Right lobe of liver (tissue), 6 donors: ENCODE measurements at regions not wholly inside any gene's neighbourhood (a gene's known extent, or its start where the extent isn't known, plus 50 kb on each side); places are given as distances from the start of the nearest gene placed in this dataset.

Experiments
- ATAC-seq, 4 donors: fragments of 200-7000 bp; cut with Tn5 transposase; one replicate each; pipeline ENCODE4 v1.9.1; 2020; ENCODE audit warnings: mild to moderate bottlenecking in 4 of 4, moderate library complexity in 4 of 4
- DNase-seq, 3 donors: peaks; one replicate each; pipeline ENCODE4 v3.0.0-alpha.2; 2020
- H3K27ac ChIP-seq, 3 donors: fragments of 200-600 bp; one replicate each; pipeline ENCODE4 v1.8.0; 2022
- H3K27me3 ChIP-seq, 2 donors: fragments of 200-600 bp; one replicate each; pipeline ENCODE4 v1.8.0; 2022
- H3K36me3 ChIP-seq, 4 donors: fragments of 200-600 bp; sonication (generic) in 1 of 4; one replicate each; pipeline versions ENCODE4 v1.5.1 to v1.8.0; 2017 to 2022; ENCODE audit warnings: control low read depth in 1 of 4
- H3K4me1 ChIP-seq, 4 donors: fragments of 200-600 bp; sonication (generic) in 1 of 4; one replicate each; pipeline versions ENCODE4 v1.5.1 to v1.8.0; 2017 to 2022; ENCODE audit warnings: control low read depth in 1 of 4
- H3K4me3 ChIP-seq, 3 donors: fragments of 200-600 bp; one replicate each; pipeline ENCODE4 v1.8.0; 2022
- H3K9me3 ChIP-seq, 4 donors: fragments of 200-600 bp; sonication (generic) in 1 of 4; one replicate each; pipeline versions ENCODE4 v1.5.1 to v1.8.0; 2017 to 2022; ENCODE audit warnings: control low read depth in 1 of 4
- CTCF ChIP-seq, 4 donors: fragments of 200-600 bp in 3 of 4; fragments of 450-650 bp in 1 of 4; IDR thresholded peaks; one replicate each; pipeline versions ENCODE4 v1.5.1 to v1.8.0; 2016 to 2022; ENCODE audit warnings: antibody characterized with exemption in 4 of 4, mild to moderate bottlenecking in 2 of 4
- POLR2A ChIP-seq: fragments of 450-650 bp; IDR thresholded peaks from one replicate; pipeline ENCODE4 v1.6.1; 2017; ENCODE audit warnings: antibody characterized with exemption, mild to moderate bottlenecking
- WGBS: methylation state at CpG from one replicate; pipeline ENCODE4 v1.1.6; 2018; ENCODE audit warnings: low coverage, low lambda C conversion rate; ENCODE audit not compliant: insufficient coverage; ENCODE audit errors: missing lambda C conversion rate; 5-methylcytosine and 5-hydroxymethylcytosine counted together
- intact Hi-C, 2 donors: fragments of 100-400 bp; cut with DNase I; formaldehyde crosslinking; loops; one replicate each; pipeline versions ENCODE4 v1.11.2 to v1.14.1; 2022
- donor health status: DM: no; HTN: yes; CAD: no.
- donor health status: DM: no; HTN: no; CAD: no.
- donor health status: DM: no; HTN: no; CAD: no.
- donor health status: DM: no; HTN: yes; CAD: no.
- donor health status: DM: no; HTN: yes; CAD: no.

DNA sequence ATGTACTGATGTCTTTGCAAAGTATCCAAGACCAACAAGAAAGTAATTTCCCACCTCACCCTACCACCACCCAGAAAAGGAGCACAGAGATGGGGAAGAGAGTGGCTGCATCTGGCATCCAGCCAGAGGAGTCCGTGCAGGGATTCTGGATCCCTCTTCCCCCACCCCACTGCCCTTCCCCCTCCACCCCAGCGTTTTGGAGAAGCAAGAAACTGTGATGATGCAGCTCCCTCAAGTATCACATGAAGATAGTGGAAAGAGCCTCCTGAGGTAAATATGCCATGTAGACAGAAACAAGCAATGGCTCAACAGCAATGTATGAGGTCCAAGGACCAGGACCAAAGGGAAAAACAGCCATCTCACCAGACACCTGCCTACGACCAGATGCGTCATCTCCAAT lies 153.8 kb downstream of the DEPDC1B start:
- Histone ChIP-seq H3K4me3 (no peak overlapping the region), H3K27me3 (no peaks in the 10 kb centered on the region), H3K4me1 (no peaks in the 10 kb centered on the region), H3K9me3 (no peaks in the 10 kb centered on the region), H3K36me3 (no peaks in the 10 kb centered on the region), H3K27ac (no peak overlapping the region)
- TF ChIP-seq POLR2A (no peak), CTCF (IDR thresholded peaks at IDR 0.05) (no peak)
- ATAC-seq (no peak), DNase-seq (no peak)
- intact Hi-C loops = no loop called here
- WGBS = 45% methylated on average over 4 of the region's 4 CpGs

GRCh38 chr5:60545551-60545950 lies 154.4 kb downstream of the DEPDC1B start:
- intact Hi-C loops = no loop called here
- DNase-seq (no peak), ATAC-seq (no peak)
- H3K36me3 ChIP-seq = no peaks in the 10 kb centered on the region
- 47% methylated on average over 3 of the region's 3 CpGs for WGBS
- no peaks in the 10 kb centered on the region for H3K4me1 ChIP-seq
- no peaks in the 10 kb centered on the region for H3K9me3 ChIP-seq
- H3K4me3 ChIP-seq = no peak overlapping the region
- H3K27me3 ChIP-seq = no peaks in the 10 kb centered on the region
- no peak for TF ChIP-seq POLR2A
- TF ChIP-seq CTCF (IDR thresholded peaks at IDR 0.05) = no peak
- H3K27ac ChIP-seq = no peak overlapping the region

- no peak for DNase-seq
- Histone ChIP-seq H3K4me1 (no peaks in the 10 kb centered on the region), H3K9me3 (no peaks in the 10 kb centered on the region), H3K4me3 (no peak overlapping the region), H3K27ac (no peak overlapping the region), H3K36me3 (no peaks in the 10 kb centered on the region), H3K27me3 (no peaks in the 10 kb centered on the region)
- TF ChIP-seq CTCF (IDR thresholded peaks at IDR 0.05) = no peak
- TF ChIP-seq POLR2A = no peak
- ATAC-seq = no peak
- intact Hi-C loops = no loop called here
- 64% methylated on average over 2 of the region's 2 CpGs for WGBS
These were observed 155.8 kb downstream of the DEPDC1B start for GRCh38 chr5:60544142-60544541.

DNA sequence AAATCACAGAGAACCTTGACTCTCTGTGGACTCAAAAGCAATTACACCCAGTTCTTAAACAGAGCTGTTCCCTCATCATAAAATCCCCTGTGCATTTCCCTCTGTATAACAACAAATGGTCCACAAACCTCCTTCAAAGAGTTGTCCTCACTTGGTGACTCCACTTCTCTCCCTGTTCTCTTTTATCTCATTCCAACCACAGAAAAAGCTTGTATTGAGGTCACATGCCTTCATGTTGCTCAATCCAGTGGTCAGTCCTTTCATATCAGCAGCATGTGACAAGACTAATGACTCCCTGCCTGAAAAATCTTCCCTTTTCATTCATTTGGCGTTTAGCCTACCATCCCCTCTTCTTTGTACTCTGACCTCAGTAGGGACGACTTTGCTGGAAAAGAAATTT lies 158.0 kb downstream of the DEPDC1B start:
- 15% methylated on average over 2 of the region's 2 CpGs for WGBS
- H3K36me3 ChIP-seq = no peaks in the 10 kb centered on the region
- peak in 1 of 4 donors; percentile 31 for ATAC-seq
- DNase-seq = no peak
- no peak overlapping the region for H3K4me3 ChIP-seq
- H3K27me3 ChIP-seq = no peaks in the 10 kb centered on the region
- no peaks in the 10 kb centered on the region for H3K9me3 ChIP-seq
- H3K27ac ChIP-seq = no peak overlapping the region
- H3K4me1 ChIP-seq = no peaks in the 10 kb centered on the region
- intact Hi-C loops = no loop called here
- TF ChIP-seq POLR2A (no peak), CTCF (IDR thresholded peaks at IDR 0.05) (no peak)
